ENCODE measurements at regions not wholly inside any gene's neighbourhood (a gene's known extent, or its start where the extent isn't known, plus 50 kb on each side); places are given as distances from the start of the nearest gene placed in this dataset.
A peak's percentile ranks its signal among the peaks of the same experiment; 100 is the strongest.

DNA sequence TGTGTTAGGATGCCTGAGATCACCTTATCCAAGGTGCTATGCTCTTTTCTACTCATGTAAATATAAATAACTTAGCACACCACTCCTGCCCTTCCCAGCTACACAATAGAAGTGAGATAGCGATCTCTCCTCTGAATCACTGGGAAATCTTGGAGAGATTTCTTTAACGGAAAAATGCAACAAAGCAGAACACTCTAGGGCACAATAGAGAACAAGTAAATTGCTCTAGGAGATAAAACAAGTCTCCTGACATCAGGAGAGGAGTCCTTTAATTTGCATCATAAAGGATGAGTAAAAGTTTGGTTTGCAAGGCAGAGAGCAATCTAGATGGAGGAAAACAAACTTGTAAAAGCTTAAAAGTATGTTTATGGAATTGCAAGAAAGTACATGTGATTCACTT, 224.1 kb downstream of the PAX3 start:
- TF ChIP-seq, protein P1, sequence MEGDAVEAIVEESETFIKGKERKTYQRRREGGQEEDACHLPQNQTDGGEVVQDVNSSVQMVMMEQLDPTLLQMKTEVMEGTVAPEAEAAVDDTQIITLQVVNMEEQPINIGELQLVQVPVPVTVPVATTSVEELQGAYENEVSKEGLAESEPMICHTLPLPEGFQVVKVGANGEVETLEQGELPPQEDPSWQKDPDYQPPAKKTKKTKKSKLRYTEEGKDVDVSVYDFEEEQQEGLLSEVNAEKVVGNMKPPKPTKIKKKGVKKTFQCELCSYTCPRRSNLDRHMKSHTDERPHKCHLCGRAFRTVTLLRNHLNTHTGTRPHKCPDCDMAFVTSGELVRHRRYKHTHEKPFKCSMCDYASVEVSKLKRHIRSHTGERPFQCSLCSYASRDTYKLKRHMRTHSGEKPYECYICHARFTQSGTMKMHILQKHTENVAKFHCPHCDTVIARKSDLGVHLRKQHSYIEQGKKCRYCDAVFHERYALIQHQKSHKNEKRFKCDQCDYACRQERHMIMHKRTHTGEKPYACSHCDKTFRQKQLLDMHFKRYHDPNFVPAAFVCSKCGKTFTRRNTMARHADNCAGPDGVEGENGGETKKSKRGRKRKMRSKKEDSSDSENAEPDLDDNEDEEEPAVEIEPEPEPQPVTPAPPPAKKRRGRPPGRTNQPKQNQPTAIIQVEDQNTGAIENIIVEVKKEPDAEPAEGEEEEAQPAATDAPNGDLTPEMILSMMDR (IDR thresholded peaks at IDR 0.05; ENCODE audit: low read depth, low read length, missing control alignments) = no peak
- H3K4me3 ChIP-seq (replicated peaks; ENCODE audit: low read depth, low read length) = no peak overlapping the region
- DNase-seq (ENCODE audit: extremely low read depth, low read depth) = no peak

DNA sequence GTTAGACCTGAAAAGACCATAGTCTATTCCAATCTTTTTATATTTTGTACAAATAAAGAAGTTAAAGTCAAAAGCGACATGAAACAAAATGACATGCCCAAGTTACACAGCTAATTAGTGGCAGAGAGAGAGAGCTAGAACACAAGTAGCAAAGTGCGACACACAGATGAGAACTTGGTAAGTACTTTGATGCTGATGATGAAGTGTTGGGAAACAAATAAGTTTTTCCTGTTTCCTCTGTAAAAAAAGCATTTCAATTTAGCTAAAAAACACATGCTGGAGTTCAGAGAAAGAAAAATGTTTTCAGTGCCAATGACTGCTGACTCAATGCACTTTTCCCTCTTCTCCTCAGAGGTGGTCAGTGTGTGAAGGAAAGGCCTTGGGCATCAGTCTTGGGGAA, 226.9 kb downstream of the PAX3 start:
- TF ChIP-seq, protein P1 (IDR thresholded peaks at IDR 0.05; ENCODE audit: low read depth, low read length, missing control alignments) = no peak
- DNase-seq (ENCODE audit: extremely low read depth, low read depth) = no peak
- no peak overlapping the region for H3K4me3 ChIP-seq (replicated peaks; ENCODE audit: low read depth, low read length)

DNA sequence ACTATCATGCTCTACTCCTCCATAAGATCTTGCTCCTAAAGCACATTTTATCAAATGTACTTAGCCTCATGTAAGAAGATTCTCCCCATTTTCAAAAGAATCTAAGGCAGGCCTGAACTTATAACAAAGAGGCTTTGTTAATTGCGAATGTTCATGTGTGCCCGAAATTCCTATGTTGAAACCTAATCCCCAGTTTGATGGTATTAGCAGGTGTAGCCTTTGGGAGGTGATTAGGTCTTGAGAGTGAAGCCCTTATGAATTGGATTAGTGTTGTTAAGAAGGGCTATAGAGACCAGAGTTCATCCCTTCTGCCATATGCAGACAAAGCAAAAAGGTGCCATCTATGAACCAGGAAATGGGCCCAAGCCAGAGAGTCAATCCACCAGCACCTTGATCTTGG, 234.5 kb downstream of the PAX3 start:
- TF ChIP-seq, protein P1 (IDR thresholded peaks at IDR 0.05; ENCODE audit: low read depth, low read length, missing control alignments) = no peak
- no peak for DNase-seq (ENCODE audit: extremely low read depth, low read depth)
- no peak overlapping the region for H3K4me3 ChIP-seq (replicated peaks; ENCODE audit: low read depth, low read length)

DNA sequence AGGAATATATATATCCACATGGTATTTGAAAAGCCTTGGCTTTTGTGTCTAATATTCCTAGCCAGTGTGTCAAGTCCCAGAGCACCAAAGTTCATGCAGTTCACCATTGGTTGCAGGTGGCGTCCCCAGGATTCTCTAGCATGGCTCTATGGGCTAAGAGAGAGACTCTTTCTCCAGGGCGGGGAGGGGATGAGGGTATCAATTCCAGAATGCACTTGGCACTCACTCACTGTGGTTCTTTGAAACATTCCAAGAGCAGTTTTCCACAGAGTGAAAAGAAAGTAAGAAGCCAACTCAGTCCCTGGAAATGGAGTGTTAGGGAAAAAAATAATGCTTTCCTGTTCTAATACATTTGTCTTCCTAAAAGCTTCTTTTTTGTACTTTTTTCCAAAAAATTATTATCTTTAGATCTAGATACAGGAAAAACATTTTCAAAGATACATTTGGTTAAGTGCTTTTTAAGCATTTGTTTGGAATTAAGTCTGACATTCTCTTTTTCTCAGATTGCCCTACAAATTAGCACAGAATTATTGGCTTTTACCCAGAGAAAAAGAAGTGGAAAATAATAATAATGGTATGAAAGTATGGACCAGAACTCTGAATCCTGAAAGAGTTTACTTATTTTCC, 239.9 kb downstream of the PAX3 start:
- H3K4me3 ChIP-seq (replicated peaks; ENCODE audit: low read depth, low read length) = no peak overlapping the region
- no peak for DNase-seq (ENCODE audit: extremely low read depth, low read depth)
- TF ChIP-seq, protein P1 (IDR thresholded peaks at IDR 0.05; ENCODE audit: low read depth, low read length, missing control alignments) = no peak

DNA sequence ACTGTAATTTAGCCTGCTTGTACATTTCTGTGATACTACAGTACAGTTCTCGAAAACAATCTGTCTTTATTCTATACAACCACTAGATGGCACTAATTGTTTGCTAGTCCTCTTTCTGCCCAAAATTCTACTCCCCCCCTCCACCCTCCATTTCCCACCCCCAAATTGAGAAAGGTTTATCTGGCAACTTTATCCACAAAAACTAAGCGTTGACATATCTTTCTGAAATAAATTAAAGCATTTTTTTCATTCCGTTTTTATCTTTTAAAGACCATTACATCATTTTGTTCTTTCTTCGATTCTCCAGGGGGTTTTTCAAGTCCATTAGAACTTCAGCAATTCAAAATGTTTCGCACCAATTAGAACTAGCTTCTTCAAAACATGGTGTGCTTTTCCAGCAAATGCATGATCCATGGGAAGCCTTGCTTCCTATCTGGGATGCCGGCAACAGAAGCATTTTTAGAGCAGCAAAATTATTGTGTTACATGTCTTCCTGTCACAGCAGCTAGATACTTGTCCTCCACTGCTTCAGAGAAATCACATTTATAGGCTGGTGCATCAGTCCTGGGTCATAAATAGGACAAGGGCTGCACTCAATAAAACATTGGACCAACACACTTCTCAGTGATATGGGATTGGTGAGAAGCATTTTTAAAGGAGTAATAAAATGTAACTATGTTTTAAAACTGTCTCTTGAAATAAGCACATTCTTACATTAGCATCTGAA, 241.3 kb downstream of the PAX3 start:
- TF ChIP-seq, protein P1 (IDR thresholded peaks at IDR 0.05; ENCODE audit: low read depth, low read length, missing control alignments) = peak; percentile 35
- no peak for DNase-seq (ENCODE audit: extremely low read depth, low read depth)
- H3K4me3 ChIP-seq (replicated peaks; ENCODE audit: low read depth, low read length) = no peak overlapping the region

DNA sequence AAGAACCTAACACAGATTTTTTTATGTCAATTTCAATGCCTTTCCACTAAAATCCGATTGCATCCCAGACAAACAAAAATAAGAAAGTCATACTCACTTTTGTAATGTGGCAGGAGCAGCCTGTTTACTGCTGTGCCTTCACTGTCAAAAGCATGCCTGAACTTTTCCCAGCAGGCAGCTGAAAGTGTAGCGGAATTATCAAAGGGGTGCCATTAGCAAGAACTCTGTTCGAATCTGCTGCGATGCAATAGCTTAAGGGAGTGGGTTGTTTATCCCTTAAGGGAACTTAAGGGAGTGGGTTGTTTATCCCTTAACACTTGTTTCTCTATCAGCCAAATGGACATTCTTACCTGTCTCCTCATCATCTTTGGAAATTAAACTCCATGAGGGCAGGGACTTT, 243.5 kb downstream of the PAX3 start:
- TF ChIP-seq, protein P1 (IDR thresholded peaks at IDR 0.05; ENCODE audit: low read depth, low read length, missing control alignments) = no peak
- no peak overlapping the region for H3K4me3 ChIP-seq (replicated peaks; ENCODE audit: low read depth, low read length)
- no peak for DNase-seq (ENCODE audit: extremely low read depth, low read depth)

All from HFF-Myc (cell line).